GM12878 (cell line): ENCODE measurements at regions not wholly inside any gene's neighbourhood (a gene's known extent, or its start where the extent isn't known, plus 50 kb on each side); places are given as distances from the start of the nearest gene placed in this dataset.

Experiments used
- ATAC-seq: fragments of 200-7000 bp; cut with Tn5 transposase; 3 replicates; pipeline ENCODE4 v1.9.1; 2020; ENCODE audit warnings: mild to moderate bottlenecking, moderate library complexity
- BruUV-seq: library from RNA; stranded (reverse); fragments of 400-500 nt; replicated peaks from 2 replicates; lab custom pipeline; 2021; lab: Mats Ljungman, UMichigan
- CTCF ChIA-PET: fragments of 300-600 bp; sonication (Branson Sonifier 250); formaldehyde crosslinking; extraction: SDS; loops from one replicate; lab custom pipeline; 2021; ENCODE audit warnings: inconsistent platforms; lab: Yijun Ruan, JAX
- POLR2A ChIA-PET: fragments of 350-600 bp; formaldehyde crosslinking; extraction: SDS; loops from one replicate; lab custom pipeline; 2021; ENCODE audit warnings: inconsistent platforms; lab: Charles Lee
- RAD21 ChIA-PET: fragments of 300-600 bp; sonication (Branson Sonifier 250); formaldehyde crosslinking; loops from one replicate; lab custom pipeline; 2023; ENCODE audit warnings: antibody characterized with exemption; ENCODE audit not compliant: unreplicated experiment; lab: Charles Lee
- SMC1A ChIA-PET: fragments of 300-600 bp; sonication (Branson Sonifier 250); formaldehyde crosslinking; loops from one replicate; lab custom pipeline; 2023; ENCODE audit not compliant: unreplicated experiment, uncharacterized antibody; lab: Charles Lee
- DNase-seq: peaks from one replicate; pipeline ENCODE4 v3.0.0-alpha.2; 2011; ENCODE audit warnings: low read depth, low spot score
- FAIRE-seq: peaks from 3 replicates; lab custom pipeline; 2011; peaks lifted over from hg19 to GRCh38; lab: Jason Lieb, UNC
- H2AFZ ChIP-seq: 2 replicates; pipeline ENCODE4 v1.6.0; 2011; ENCODE audit warnings: low read depth, low read length, control low read depth; ENCODE audit not compliant: control insufficient read depth
- H3K27ac ChIP-seq: 2 replicates; pipeline ENCODE4 v1.5.1; 2011; ENCODE audit warnings: control low read depth; ENCODE audit not compliant: control insufficient read depth, insufficient read depth
- H3K27me3 ChIP-seq, 2 experiments: replicated peaks in 1 of 2; 2 replicates each; pipeline versions ENCODE4 v1.6.0 to v1.6.1; 2011; ENCODE audit warnings: low read length in 1 of 2; ENCODE audit not compliant: control insufficient read depth in 2 of 2, insufficient read depth in 2 of 2
- H3K36me3 ChIP-seq, 2 experiments: 2 replicates each; pipeline ENCODE4 v1.5.1; 2011; ENCODE audit warnings: low read length in 1 of 2; ENCODE audit not compliant: control insufficient read depth in 2 of 2, insufficient read depth in 2 of 2
- H3K4me1 ChIP-seq: 2 replicates; pipeline ENCODE4 v1.6.1; 2011; ENCODE audit warnings: mild to moderate bottlenecking, low read length, moderate library complexity, mixed read lengths; ENCODE audit not compliant: control insufficient read depth, insufficient read depth
- H3K4me2 ChIP-seq: 2 replicates; pipeline ENCODE4 v1.6.0; 2011; ENCODE audit warnings: control low read depth; ENCODE audit not compliant: control insufficient read depth, insufficient read depth
- H3K4me3 ChIP-seq: fragments of 200-600 bp; sonication (generic); 2 replicates; pipeline ENCODE4 v1.5.1; 2016
- H3K79me2 ChIP-seq: 2 replicates; pipeline ENCODE4 v1.6.0; 2011; ENCODE audit warnings: low read length; ENCODE audit not compliant: control insufficient read depth, insufficient read depth
- H3K9ac ChIP-seq: 2 replicates; pipeline ENCODE4 v1.8.0; 2011; ENCODE audit warnings: low read length, control low read depth, mixed read lengths; ENCODE audit not compliant: control insufficient read depth, insufficient read depth
- H3K9me3 ChIP-seq: replicated peaks from 3 replicates; pipeline ENCODE4 v1.5.1; 2011; ENCODE audit warnings: mild to moderate bottlenecking, low read length; ENCODE audit not compliant: control insufficient read depth, insufficient read depth
- H4K20me1 ChIP-seq: 2 replicates; pipeline ENCODE4 v1.6.0; 2011; ENCODE audit not compliant: control insufficient read depth, insufficient read depth
- CHD1 ChIP-seq: IDR thresholded peaks from 2 replicates; pipeline ENCODE4 v1.6.1; 2012; ENCODE audit warnings: low read depth, low read length, improper control_type of control experiment
- CHD4 ChIP-seq: fragments of 200-600 bp; sonication (generic); IDR thresholded peaks from 2 replicates; pipeline ENCODE4 v1.6.1; 2016; ENCODE audit warnings: mild to moderate bottlenecking
- TBL1XR1 ChIP-seq: IDR thresholded peaks from 2 replicates; pipeline ENCODE4 v1.6.1; 2012; ENCODE audit warnings: low read depth, low read length, improper control_type of control experiment
- WGBS: methylation state at CpG from one replicate; pipeline ENCODE4 v1.1.6; 2016; ENCODE audit warnings: low lambda C conversion rate; ENCODE audit not compliant: insufficient replicate concordance, insufficient coverage; ENCODE audit errors: missing lambda C conversion rate; 5-methylcytosine and 5-hydroxymethylcytosine counted together
- in situ Hi-C: fragments of 300-500 bp; cut with MboI; formaldehyde crosslinking; loops from 9 replicates; pipeline ENCODE4 v1.14.3; 2018; ENCODE audit warnings: mixed read lengths
- intact Hi-C: fragments of 100-400 bp; cut with micrococcal nuclease; formaldehyde crosslinking; loops from one replicate; pipeline ENCODE4 v1.14.2; 2022; ENCODE audit not compliant: unreplicated experiment
- TF ChIP-seq, protein P1 (sequence below): IDR thresholded peaks from 2 replicates; pipeline ENCODE4 v1.6.1; 2012; ENCODE audit warnings: low read length, inconsistent platforms
- TF ChIP-seq, protein P2 (sequence below): fragments of 450-650 bp; IDR thresholded peaks from 2 replicates; pipeline ENCODE4 v1.6.1; 2017; ENCODE audit warnings: mild to moderate bottlenecking, moderate library complexity

DNA sequence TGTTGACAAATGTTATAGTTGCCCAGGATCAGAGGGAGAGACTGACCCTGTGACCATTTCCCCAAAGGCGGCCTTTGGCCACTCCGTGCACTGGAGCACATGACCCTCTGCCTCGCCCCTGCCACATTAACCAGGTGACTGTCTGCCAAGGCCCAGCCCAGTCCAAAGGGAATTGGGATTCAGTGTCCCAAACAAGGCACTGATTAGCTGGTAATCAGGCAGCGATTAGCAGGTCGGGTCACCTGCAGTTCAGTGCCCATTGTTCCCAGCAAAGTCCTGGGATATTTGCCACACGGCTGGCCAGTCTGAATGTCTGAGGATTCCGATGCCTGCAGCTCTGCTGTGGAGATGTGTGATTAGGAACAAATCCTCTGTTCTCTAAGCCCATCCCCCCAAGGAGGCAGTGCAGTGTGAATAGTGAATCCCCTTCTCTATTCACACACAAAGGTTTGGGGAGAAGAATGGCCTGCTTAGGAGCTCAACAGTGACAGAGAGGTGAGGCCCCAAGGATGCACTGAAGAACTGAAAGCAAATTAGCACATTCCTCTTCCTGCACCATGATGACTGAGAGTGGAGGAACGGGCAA is 123.1 kb upstream of the MAF start:
- ChIA-PET CTCF (no interaction called here), RAD21 (no interaction called here), POLR2A (no interaction called here), SMC1A (no interaction called here)
- no peak overlapping the region for H3K9ac ChIP-seq
- H3K4me3 ChIP-seq: no peak overlapping the region
- H3K79me2 ChIP-seq: no peaks in the 10 kb centered on the region
- WGBS: 30% methylated on average over 8 of the region's 8 CpGs
- no peaks in the 10 kb centered on the region for H3K4me1 ChIP-seq
- no peaks in the 10 kb centered on the region for H3K36me3 ChIP-seq
- BruUV-seq: no TSS peak
- no peak overlapping the region for H3K4me2 ChIP-seq
- H3K9me3 ChIP-seq: no peaks in the 10 kb centered on the region
- in situ Hi-C loops: no loop called here
- TF ChIP-seq, protein P1, sequence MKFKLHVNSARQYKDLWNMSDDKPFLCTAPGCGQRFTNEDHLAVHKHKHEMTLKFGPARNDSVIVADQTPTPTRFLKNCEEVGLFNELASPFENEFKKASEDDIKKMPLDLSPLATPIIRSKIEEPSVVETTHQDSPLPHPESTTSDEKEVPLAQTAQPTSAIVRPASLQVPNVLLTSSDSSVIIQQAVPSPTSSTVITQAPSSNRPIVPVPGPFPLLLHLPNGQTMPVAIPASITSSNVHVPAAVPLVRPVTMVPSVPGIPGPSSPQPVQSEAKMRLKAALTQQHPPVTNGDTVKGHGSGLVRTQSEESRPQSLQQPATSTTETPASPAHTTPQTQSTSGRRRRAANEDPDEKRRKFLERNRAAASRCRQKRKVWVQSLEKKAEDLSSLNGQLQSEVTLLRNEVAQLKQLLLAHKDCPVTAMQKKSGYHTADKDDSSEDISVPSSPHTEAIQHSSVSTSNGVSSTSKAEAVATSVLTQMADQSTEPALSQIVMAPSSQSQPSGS: no peak
- TF ChIP-seq, protein P2, sequence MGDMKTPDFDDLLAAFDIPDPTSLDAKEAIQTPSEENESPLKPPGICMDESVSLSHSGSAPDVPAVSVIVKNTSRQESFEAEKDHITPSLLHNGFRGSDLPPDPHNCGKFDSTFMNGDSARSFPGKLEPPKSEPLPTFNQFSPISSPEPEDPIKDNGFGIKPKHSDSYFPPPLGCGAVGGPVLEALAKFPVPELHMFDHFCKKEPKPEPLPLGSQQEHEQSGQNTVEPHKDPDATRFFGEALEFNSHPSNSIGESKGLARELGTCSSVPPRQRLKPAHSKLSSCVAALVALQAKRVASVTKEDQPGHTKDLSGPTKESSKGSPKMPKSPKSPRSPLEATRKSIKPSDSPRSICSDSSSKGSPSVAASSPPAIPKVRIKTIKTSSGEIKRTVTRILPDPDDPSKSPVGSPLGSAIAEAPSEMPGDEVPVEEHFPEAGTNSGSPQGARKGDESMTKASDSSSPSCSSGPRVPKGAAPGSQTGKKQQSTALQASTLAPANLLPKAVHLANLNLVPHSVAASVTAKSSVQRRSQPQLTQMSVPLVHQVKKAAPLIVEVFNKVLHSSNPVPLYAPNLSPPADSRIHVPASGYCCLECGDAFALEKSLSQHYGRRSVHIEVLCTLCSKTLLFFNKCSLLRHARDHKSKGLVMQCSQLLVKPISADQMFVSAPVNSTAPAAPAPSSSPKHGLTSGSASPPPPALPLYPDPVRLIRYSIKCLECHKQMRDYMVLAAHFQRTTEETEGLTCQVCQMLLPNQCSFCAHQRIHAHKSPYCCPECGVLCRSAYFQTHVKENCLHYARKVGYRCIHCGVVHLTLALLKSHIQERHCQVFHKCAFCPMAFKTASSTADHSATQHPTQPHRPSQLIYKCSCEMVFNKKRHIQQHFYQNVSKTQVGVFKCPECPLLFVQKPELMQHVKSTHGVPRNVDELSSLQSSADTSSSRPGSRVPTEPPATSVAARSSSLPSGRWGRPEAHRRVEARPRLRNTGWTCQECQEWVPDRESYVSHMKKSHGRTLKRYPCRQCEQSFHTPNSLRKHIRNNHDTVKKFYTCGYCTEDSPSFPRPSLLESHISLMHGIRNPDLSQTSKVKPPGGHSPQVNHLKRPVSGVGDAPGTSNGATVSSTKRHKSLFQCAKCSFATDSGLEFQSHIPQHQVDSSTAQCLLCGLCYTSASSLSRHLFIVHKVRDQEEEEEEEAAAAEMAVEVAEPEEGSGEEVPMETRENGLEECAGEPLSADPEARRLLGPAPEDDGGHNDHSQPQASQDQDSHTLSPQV: no peak
- TF ChIP-seq CHD1: no peak
- no peak for TF ChIP-seq TBL1XR1
- TF ChIP-seq CHD4: no peak
- ATAC-seq (no peak), DNase-seq (no peak), FAIRE-seq (no peak)
- intact Hi-C loops: no loop called here
- no peak overlapping the region for H2AFZ ChIP-seq
- H3K27me3 ChIP-seq: no peaks in the 10 kb centered on the region
- H3K27ac ChIP-seq: no peak overlapping the region
- H4K20me1 ChIP-seq: no peaks in the 10 kb centered on the region
